Liver (tissue), 9 donors: ENCODE measurements at regions not wholly inside any gene's neighbourhood (a gene's known extent, or its start where the extent isn't known, plus 50 kb on each side); places are given as distances from the start of the nearest gene placed in this dataset. TPM values are rescaled to one million over a fixed set of nuclear protein-coding genes. Genes with fewer than 3 reads are reported as not detected.

Experiments
- DNase-seq: peaks from one replicate; pipeline ENCODE4 v3.0.0-alpha.2; 2017; ENCODE audit warnings: low spot score
- H3K27ac ChIP-seq, 2 donors: one replicate each; pipeline ENCODE4 v1.7.0; 2013; ENCODE audit warnings: inconsistent platforms in 2 of 2, low read length in 2 of 2, control low read depth in 1 of 2, low read depth in 1 of 2, mild to moderate bottlenecking in 1 of 2
- H3K27me3 ChIP-seq, 4 donors: one replicate each; pipeline versions ENCODE4 v1.6.1 to v1.7.0; 2013; ENCODE audit warnings: low read length in 3 of 4, inconsistent platforms in 1 of 4, mild to moderate bottlenecking in 1 of 4, moderate library complexity in 1 of 4; ENCODE audit not compliant: control insufficient read depth in 4 of 4, insufficient read depth in 4 of 4
- H3K36me3 ChIP-seq, 4 donors: one replicate each; pipeline versions ENCODE4 v1.6.1 to v1.7.0; 2013; ENCODE audit warnings: low read length in 3 of 4, mild to moderate bottlenecking in 3 of 4, low read depth in 1 of 4, moderate library complexity in 1 of 4; ENCODE audit not compliant: control insufficient read depth in 4 of 4, insufficient read depth in 3 of 4
- H3K4me1 ChIP-seq, 4 donors: one replicate each; pipeline versions ENCODE4 v1.6.1 to v1.7.0; 2013; ENCODE audit warnings: low read length in 3 of 4, mild to moderate bottlenecking in 3 of 4, moderate library complexity in 1 of 4; ENCODE audit not compliant: control insufficient read depth in 4 of 4, insufficient read depth in 4 of 4
- H3K4me3 ChIP-seq, 3 donors: one replicate each; pipeline versions ENCODE4 v1.6.1 to v1.7.0; 2013; ENCODE audit warnings: low read length in 3 of 3, control low read depth in 1 of 3, low read depth in 1 of 3, mild to moderate bottlenecking in 1 of 3
- H3K9ac ChIP-seq, 2 donors: one replicate each; pipeline ENCODE4 v1.7.0; 2013; ENCODE audit warnings: low read length in 2 of 2, mild to moderate bottlenecking in 2 of 2, moderate library complexity in 2 of 2, control low read depth in 1 of 2, low read depth in 1 of 2
- H3K9me3 ChIP-seq, 4 donors: one replicate each; pipeline versions ENCODE4 v1.6.1 to v1.7.0; 2013; ENCODE audit warnings: low read length in 3 of 4; ENCODE audit not compliant: control insufficient read depth in 4 of 4
- ATF3 ChIP-seq: IDR thresholded peaks from 2 replicates; pipeline ENCODE4 v1.6.1; 2016; ENCODE audit warnings: antibody characterized with exemption
- CTCF ChIP-seq: fragments of 150-350 bp; IDR thresholded peaks from 2 replicates; pipeline ENCODE4 v1.5.1; 2017; ENCODE audit warnings: improper control_type of control experiment, low read depth, low read length; ENCODE audit not compliant: missing input control
- EGR1 ChIP-seq, 2 donors: IDR thresholded peaks; 2 replicates each; pipeline ENCODE4 v1.6.1; 2016 to 2018; ENCODE audit warnings: antibody characterized with exemption in 2 of 2, low read depth in 2 of 2
- FOXA1 ChIP-seq: IDR thresholded peaks from 2 replicates; pipeline ENCODE4 v1.6.1; 2016; ENCODE audit warnings: antibody characterized with exemption
- FOXA2 ChIP-seq: IDR thresholded peaks from 2 replicates; pipeline ENCODE4 v1.6.1; 2016; ENCODE audit warnings: antibody characterized with exemption
- MAX ChIP-seq: IDR thresholded peaks from 2 replicates; pipeline ENCODE4 v1.6.1; 2016; ENCODE audit warnings: antibody characterized with exemption
- RXRA ChIP-seq, 2 donors: IDR thresholded peaks; 2 replicates each; pipeline ENCODE4 v1.6.1; 2017 to 2018; ENCODE audit warnings: antibody characterized with exemption in 2 of 2, mild to moderate bottlenecking in 1 of 2
- TAF1 ChIP-seq: conservative IDR thresholded peaks from 2 replicates; pipeline ENCODE4 v1.6.1; 2016; ENCODE audit warnings: antibody characterized with exemption, mild to moderate bottlenecking
- YY1 ChIP-seq: IDR thresholded peaks from 2 replicates; pipeline ENCODE4 v1.6.1; 2016; ENCODE audit warnings: antibody characterized with exemption, mild to moderate bottlenecking
- WGBS: extraction: QIAGEN DNeasy Blood & Tissue Kit; methylation state at CpG from one replicate; pipeline ENCODE4 v1.1.7; 2013; 5-methylcytosine and 5-hydroxymethylcytosine counted together
- small RNA-seq: library from RNA; depleted of rRNA; stranded (forward); fragments of <200 nt; gene quantifications from one replicate; pipeline ENCODE3, GENCODE V24; 2014
- donor health status: healthy.
- donor health status: healthy.
- donor health status: healthy.
- donor health status: healthy.
- donor health status: healthy.

- H3K36me3 ChIP-seq = no peaks in the 10 kb centered on the region
- WGBS = 49% methylated on average over 1 of the region's 1 CpG
- TF ChIP-seq CTCF (no peak), FOXA1 (no peak), ATF3 (no peak), FOXA2 (no peak), YY1 (no peak), MAX (no peak)
- no peak for DNase-seq
- H3K4me1 ChIP-seq = no peaks in the 10 kb centered on the region
- H3K9me3 ChIP-seq = no peaks in the 10 kb centered on the region
- no peak overlapping the region for H3K9ac ChIP-seq
- no peak overlapping the region for H3K4me3 ChIP-seq
- no peak overlapping the region for H3K27ac ChIP-seq
- H3K27me3 ChIP-seq = no peaks in the 10 kb centered on the region
Measured at GRCh38 chr3:105315144-105315543, 51.6 kb upstream of the ALCAM start.

GRCh38 chr3:105315815-105316214 lies 50.9 kb upstream of the ALCAM start:
- no peaks in the 10 kb centered on the region for H3K27me3 ChIP-seq
- TF ChIP-seq EGR1 (IDR thresholded peaks at IDR 0.05; ENCODE audit: low read depth in 2 of 2) = no peak
- no peak overlapping the region for H3K4me3 ChIP-seq
- no peaks in the 10 kb centered on the region for H3K9me3 ChIP-seq
- DNase-seq = no peak
- no peaks in the 10 kb centered on the region for H3K4me1 ChIP-seq
- H3K9ac ChIP-seq = no peak overlapping the region
- WGBS = 92% methylated on average over 3 of the region's 3 CpGs
- no peak overlapping the region for H3K27ac ChIP-seq
- no peaks in the 10 kb centered on the region for H3K36me3 ChIP-seq

GRCh38 chr3:105316331-105316730 lies 50.4 kb upstream of the ALCAM start:
- H3K9ac ChIP-seq = no peak overlapping the region
- H3K4me3 ChIP-seq = no peak overlapping the region
- TF ChIP-seq RXRA (IDR thresholded peaks at IDR 0.05) = no peak
- no peak for TF ChIP-seq FOXA1
- TF ChIP-seq TAF1 = no peak
- TF ChIP-seq YY1 = no peak
- no peak overlapping the region for H3K27ac ChIP-seq
- no peaks in the 10 kb centered on the region for H3K27me3 ChIP-seq
- 89% methylated on average over 2 of the region's 2 CpGs for WGBS
- H3K9me3 ChIP-seq = no peaks in the 10 kb centered on the region
- DNase-seq = no peak
- H3K4me1 ChIP-seq = no peaks in the 10 kb centered on the region
- no peaks in the 10 kb centered on the region for H3K36me3 ChIP-seq

Small RNA genes lying in the stretch of these regions (small RNA-seq; reads per million reads assigned to genes)
- gene MIR548AB = not detected
- gene NDUFA4P2 = not detected
- gene RNU1-43P = not detected
- not detected for gene RNU6-461P
- not detected for gene TUBBP11
